Smooth muscle cell (in vitro differentiated cells): ENCODE measurements at regions not wholly inside any gene's neighbourhood (a gene's known extent, or its start where the extent isn't known, plus 50 kb on each side); places are given as distances from the start of the nearest gene placed in this dataset.
A peak's percentile ranks its signal among the peaks of the same experiment; 100 is the strongest.

Source experiments
- DNase-seq: peaks from one replicate; lab custom pipeline; 2025; ENCODE audit not compliant: unreplicated experiment; lab: John Stamatoyannopoulos, UW
- H2AFZ ChIP-seq: fragments of 200-600 bp; sonication (generic); 2 replicates; pipeline ENCODE4 v1.6.0; 2016; ENCODE audit warnings: antibody characterized with exemption, low read depth, mild to moderate bottlenecking
- H3F3A ChIP-seq: fragments of 200-600 bp; sonication (generic); 2 replicates; pipeline ENCODE4 v1.6.0; 2017; ENCODE audit warnings: antibody characterized with exemption, low read depth
- H3K27ac ChIP-seq: fragments of 200-600 bp; sonication (generic); 2 replicates; pipeline ENCODE4 v1.5.1; 2016; ENCODE audit warnings: low read depth, mild to moderate bottlenecking
- H3K27me3 ChIP-seq: fragments of 200-600 bp; sonication (generic); 2 replicates; pipeline ENCODE4 v1.6.1; 2016; ENCODE audit warnings: low read depth, mild to moderate bottlenecking
- H3K36me3 ChIP-seq: fragments of 200-600 bp; sonication (generic); 2 replicates; pipeline ENCODE4 v1.5.1; 2016; ENCODE audit warnings: low read depth
- H3K4me1 ChIP-seq: fragments of 200-600 bp; sonication (generic); 2 replicates; pipeline ENCODE4 v1.5.1; 2016; ENCODE audit warnings: low read depth
- H3K4me2 ChIP-seq: fragments of 200-600 bp; sonication (generic); 2 replicates; pipeline ENCODE4 v1.6.0; 2016; ENCODE audit warnings: mild to moderate bottlenecking
- H3K4me3 ChIP-seq: fragments of 200-600 bp; sonication (generic); 2 replicates; pipeline ENCODE4 v1.5.1; 2016; ENCODE audit warnings: mild to moderate bottlenecking
- H3K79me2 ChIP-seq: fragments of 200-600 bp; sonication (generic); 2 replicates; pipeline ENCODE4 v1.6.0; 2016; ENCODE audit warnings: low read depth, mild to moderate bottlenecking
- H3K9ac ChIP-seq: fragments of 200-600 bp; sonication (generic); 2 replicates; pipeline ENCODE4 v1.6.0; 2016; ENCODE audit warnings: low read depth
- H3K9me3 ChIP-seq: fragments of 200-600 bp; sonication (generic); replicated peaks from 2 replicates; pipeline ENCODE4 v1.5.1; 2016; ENCODE audit warnings: low read depth
- H4K20me1 ChIP-seq: fragments of 200-600 bp; sonication (generic); 2 replicates; pipeline ENCODE4 v1.6.0; 2016; ENCODE audit warnings: low read depth
- CTCF ChIP-seq: fragments of 200-600 bp; sonication (generic); IDR thresholded peaks from 2 replicates; pipeline ENCODE4 v1.5.1; 2017; ENCODE audit warnings: borderline replicate concordance, mild to moderate bottlenecking, antibody characterized with exemption; ENCODE audit not compliant: insufficient read depth, poor library complexity, severe bottlenecking
- WGBS: methylation state at CpG from one replicate; pipeline ENCODE4 v1.1.7; 2016; ENCODE audit warnings: low lambda C conversion rate; 5-methylcytosine and 5-hydroxymethylcytosine counted together

GRCh38 chr1:232459087-232459486 is 170.8 kb downstream of the SIPA1L2 start:
- H3K9ac ChIP-seq: no peak overlapping the region
- H3F3A ChIP-seq: no peaks in the 10 kb centered on the region
- H3K4me1 ChIP-seq: no peaks in the 10 kb centered on the region
- no peaks in the 10 kb centered on the region for H3K27me3 ChIP-seq
- peak overlapping the region; percentile 39 for H3K4me2 ChIP-seq
- peak overlapping the region; percentile 58 for H3K27ac ChIP-seq
- DNase-seq: no peak
- no peak overlapping the region for H2AFZ ChIP-seq
- H3K79me2 ChIP-seq: peaks cover 69% of the 10 kb centered on the region
- no peak overlapping the region for H3K4me3 ChIP-seq
- no peaks in the 10 kb centered on the region for H3K36me3 ChIP-seq
- 49% methylated on average over 4 of the region's 4 CpGs for WGBS
- peaks cover 20% of the 10 kb centered on the region for H4K20me1 ChIP-seq
- no peak for TF ChIP-seq CTCF
- H3K9me3 ChIP-seq: no peaks in the 10 kb centered on the region

DNA sequence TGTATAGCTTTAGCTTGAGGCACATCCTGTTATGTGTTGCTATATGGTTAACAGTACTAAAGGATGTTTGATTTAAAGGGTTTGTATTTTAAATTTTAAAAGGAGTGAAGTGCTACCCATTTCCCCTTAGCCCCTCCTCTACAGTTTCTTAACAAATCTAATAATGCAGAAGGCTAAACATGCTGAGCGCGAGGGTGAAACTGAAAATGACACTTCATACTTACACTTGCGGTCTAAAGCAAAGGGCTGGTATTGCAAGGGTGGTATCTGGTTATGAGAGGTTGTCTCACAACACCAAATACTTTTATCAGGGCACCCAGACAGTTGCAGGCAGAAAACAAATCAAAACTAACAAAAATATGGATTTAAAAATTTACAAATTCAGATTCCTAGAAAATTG is 172.3 kb downstream of the SIPA1L2 start:
- H3K4me1 ChIP-seq: no peaks in the 10 kb centered on the region
- H4K20me1 ChIP-seq: peaks cover 16% of the 10 kb centered on the region
- H2AFZ ChIP-seq: no peak overlapping the region
- WGBS: 82% methylated on average over 3 of the region's 3 CpGs
- peaks cover 68% of the 10 kb centered on the region for H3K79me2 ChIP-seq
- no peaks in the 10 kb centered on the region for H3K36me3 ChIP-seq
- H3K9me3 ChIP-seq: no peaks in the 10 kb centered on the region
- no peaks in the 10 kb centered on the region for H3F3A ChIP-seq
- no peak for DNase-seq
- H3K4me3 ChIP-seq: no peak overlapping the region
- no peak for TF ChIP-seq CTCF
- no peak overlapping the region for H3K27ac ChIP-seq
- no peaks in the 10 kb centered on the region for H3K27me3 ChIP-seq
- H3K9ac ChIP-seq: no peak overlapping the region
- no peak overlapping the region for H3K4me2 ChIP-seq

- no peak overlapping the region for H3K4me3 ChIP-seq
- no peak for TF ChIP-seq CTCF
Measured at GRCh38 chr1:232456714-232457113, 173.2 kb downstream of the SIPA1L2 start.

DNA sequence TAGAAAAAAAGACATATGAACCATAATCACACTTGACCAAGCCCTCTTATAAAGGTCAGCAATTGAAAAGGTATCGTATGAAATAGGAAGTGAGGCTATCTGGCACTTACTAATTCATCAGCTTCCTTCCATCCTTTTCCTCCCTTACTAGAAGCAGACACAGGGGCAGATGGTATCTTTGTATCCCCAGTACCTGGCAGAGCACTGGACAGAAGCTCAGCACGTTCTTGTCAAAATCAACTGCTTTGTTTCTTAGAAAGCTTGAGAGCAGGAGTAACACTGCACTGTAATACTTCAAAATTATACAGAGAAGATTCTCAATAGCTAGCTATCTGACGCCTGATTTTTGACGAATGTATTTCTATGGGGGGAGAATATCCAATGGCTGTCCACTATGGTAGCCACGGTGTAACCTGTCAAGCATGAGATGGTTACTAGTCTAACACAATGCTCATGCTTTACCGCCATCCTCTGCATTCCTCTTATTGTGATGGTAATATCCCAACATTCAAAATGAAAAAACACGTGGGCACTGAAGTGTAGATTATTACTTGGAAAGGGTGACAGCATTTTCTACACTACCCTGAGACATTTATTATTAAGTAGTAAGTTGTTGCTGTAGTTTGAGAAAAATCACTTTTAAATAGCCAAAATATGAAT is 175.6 kb downstream of the SIPA1L2 start:
- Histone ChIP-seq H3F3A (no peaks in the 10 kb centered on the region), H3K79me2 (peaks cover 52% of the 10 kb centered on the region), H3K27me3 (no peaks in the 10 kb centered on the region), H3K4me2 (no peak overlapping the region), H3K27ac (no peak overlapping the region), H3K9me3 (no peaks in the 10 kb centered on the region), H3K36me3 (no peaks in the 10 kb centered on the region), H3K9ac (no peak overlapping the region), H2AFZ (no peak overlapping the region), H3K4me1 (no peaks in the 10 kb centered on the region), H4K20me1 (peaks cover 12% of the 10 kb centered on the region), H3K4me3 (no peak overlapping the region)
- TF ChIP-seq CTCF: no peak
- no peak for DNase-seq
- 83% methylated on average over 7 of the region's 7 CpGs for WGBS

More at GRCh38 chr1:232456714-232457113, 173.2 kb downstream of the SIPA1L2 start:
- no peaks in the 10 kb centered on the region for H3K36me3 ChIP-seq
- H3F3A ChIP-seq: no peaks in the 10 kb centered on the region
- H2AFZ ChIP-seq: no peak overlapping the region
- no peak overlapping the region for H3K9ac ChIP-seq
- 74% methylated on average over 2 of the region's 2 CpGs for WGBS
- H3K9me3 ChIP-seq: no peaks in the 10 kb centered on the region
- H3K4me2 ChIP-seq: no peak overlapping the region
- peaks cover 62% of the 10 kb centered on the region for H3K79me2 ChIP-seq
- no peaks in the 10 kb centered on the region for H3K27me3 ChIP-seq
- H3K27ac ChIP-seq: no peak overlapping the region
- no peaks in the 10 kb centered on the region for H3K4me1 ChIP-seq
- DNase-seq: no peak
- peaks cover 14% of the 10 kb centered on the region for H4K20me1 ChIP-seq
